PC-9 (cell line): ENCODE measurements at regions not wholly inside any gene's neighbourhood (a gene's known extent, or its start where the extent isn't known, plus 50 kb on each side); places are given as distances from the start of the nearest gene placed in this dataset.

Source experiments
- CTCF ChIP-seq: fragments of 200-600 bp; sonication (generic); conservative IDR thresholded peaks from 2 replicates; pipeline ENCODE4 v1.6.1; 2017; ENCODE audit warnings: mixed run types, antibody characterized with exemption, mild to moderate bottlenecking, moderate library complexity
- EZH2 ChIP-seq: fragments of 200-600 bp; sonication (generic); IDR thresholded peaks from 2 replicates; pipeline ENCODE4 v1.8.0; 2017; ENCODE audit warnings: antibody characterized with exemption, low read depth

- no peak for TF ChIP-seq CTCF
- no peak for TF ChIP-seq EZH2
These were observed 177.5 kb downstream of the GJA1 start for GRCh38 chr6:121612927-121613326.
